ENCODE measurements at regions not wholly inside any gene's neighbourhood (a gene's known extent, or its start where the extent isn't known, plus 50 kb on each side); places are given as distances from the start of the nearest gene placed in this dataset.
"Not testable (repeated sequence)": the region's sequence is repeated elsewhere in the genome, so short reads cannot be mapped to it uniquely, and the experiment has no call there.

DNA sequence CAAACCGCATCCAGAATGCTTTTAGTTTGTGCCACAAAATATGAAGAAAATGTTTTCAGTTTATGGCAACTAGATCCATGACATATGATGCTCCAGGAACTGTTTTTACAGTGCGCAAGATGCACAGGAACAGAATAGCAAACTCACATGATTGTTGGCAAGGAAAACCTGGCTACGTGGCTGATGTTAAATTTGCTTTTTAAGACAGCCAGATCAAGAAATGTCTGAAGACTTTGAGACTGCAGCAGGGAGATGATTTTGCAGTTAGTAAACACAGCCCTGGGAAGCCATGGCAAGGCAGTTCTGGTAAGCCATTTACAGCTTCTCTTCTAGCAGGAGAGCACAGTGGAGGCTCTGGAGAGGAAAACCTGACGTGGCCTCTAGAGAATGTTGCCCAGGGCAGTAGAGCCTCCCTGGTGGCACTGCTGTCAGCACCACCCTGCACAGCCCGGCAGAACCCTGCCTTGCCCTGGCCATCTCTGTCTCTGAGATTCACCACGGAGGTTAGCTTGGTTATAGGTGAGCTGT, 69.8 kb upstream of the TNRC6B start:
- peak overlapping the region in 1 of 2 donors; percentile 68 for H3K27ac ChIP-seq (ENCODE audit: low read depth in 2 of 2, low read length in 2 of 2)
- FAIRE-seq, result no peak

DNA sequence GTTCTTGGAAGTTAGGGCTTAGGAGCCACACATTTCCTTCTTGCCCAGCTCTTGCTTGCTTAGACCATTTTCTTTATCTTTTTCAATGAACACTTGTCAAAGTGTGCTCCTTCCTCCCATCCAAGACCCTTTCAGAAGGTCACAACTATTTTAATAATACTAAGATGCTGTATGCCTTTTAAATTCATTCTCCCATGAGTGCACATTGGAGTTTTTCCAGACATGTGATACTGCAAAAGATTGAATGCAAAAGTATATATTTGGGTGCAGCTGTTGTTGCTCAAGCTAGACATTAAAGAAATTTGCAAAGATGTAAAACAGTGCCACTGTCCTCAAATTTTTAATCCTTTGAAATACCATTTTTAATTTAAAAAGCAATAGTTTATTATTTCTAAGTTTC, 69.3 kb upstream of the TNRC6B start:
- intact Hi-C loops (cut with DNase I), result no loop called here
- Histone ChIP-seq H3K27ac (ENCODE audit: low read depth in 2 of 2, low read length in 2 of 2) (peak overlapping the region in 1 of 2 donors; percentile 68), H3K36me3 (ENCODE audit: control insufficient read depth in 2 of 3, insufficient read depth in 3 of 3, low read length in 3 of 3) (no peaks in the 10 kb centered on the region), H3K27me3 (ENCODE audit: control insufficient read depth, insufficient read depth, low read length) (no peaks in the 10 kb centered on the region), H3K9me3 (ENCODE audit: control insufficient read depth in 2 of 3, insufficient read depth in 1 of 3, low read length in 3 of 3) (no peaks in the 10 kb centered on the region), H3K9ac (ENCODE audit: low read length in 3 of 3) (peak overlapping the region in 2 of 3 donors; percentile 6 to 57), H3K4me1 (ENCODE audit: control insufficient read depth in 2 of 3, insufficient read depth in 2 of 3, low read depth in 1 of 3, low read length in 3 of 3) (peaks cover 0 to 15% (median 9%) of the 10 kb centered on the region in 3 donors), H3K4me3 (ENCODE audit: low read length in 3 of 3) (peak overlapping the region in 2 of 3 donors; percentile 45 to 55)
- TF ChIP-seq, protein P1, sequence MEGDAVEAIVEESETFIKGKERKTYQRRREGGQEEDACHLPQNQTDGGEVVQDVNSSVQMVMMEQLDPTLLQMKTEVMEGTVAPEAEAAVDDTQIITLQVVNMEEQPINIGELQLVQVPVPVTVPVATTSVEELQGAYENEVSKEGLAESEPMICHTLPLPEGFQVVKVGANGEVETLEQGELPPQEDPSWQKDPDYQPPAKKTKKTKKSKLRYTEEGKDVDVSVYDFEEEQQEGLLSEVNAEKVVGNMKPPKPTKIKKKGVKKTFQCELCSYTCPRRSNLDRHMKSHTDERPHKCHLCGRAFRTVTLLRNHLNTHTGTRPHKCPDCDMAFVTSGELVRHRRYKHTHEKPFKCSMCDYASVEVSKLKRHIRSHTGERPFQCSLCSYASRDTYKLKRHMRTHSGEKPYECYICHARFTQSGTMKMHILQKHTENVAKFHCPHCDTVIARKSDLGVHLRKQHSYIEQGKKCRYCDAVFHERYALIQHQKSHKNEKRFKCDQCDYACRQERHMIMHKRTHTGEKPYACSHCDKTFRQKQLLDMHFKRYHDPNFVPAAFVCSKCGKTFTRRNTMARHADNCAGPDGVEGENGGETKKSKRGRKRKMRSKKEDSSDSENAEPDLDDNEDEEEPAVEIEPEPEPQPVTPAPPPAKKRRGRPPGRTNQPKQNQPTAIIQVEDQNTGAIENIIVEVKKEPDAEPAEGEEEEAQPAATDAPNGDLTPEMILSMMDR (IDR thresholded peaks at IDR 0.05; ENCODE audit: borderline replicate concordance, extremely low read depth, insufficient read depth), result no peak
- DNase-seq (no peak), FAIRE-seq (no peak)

More for the DNA sequence above, 69.8 kb upstream of the TNRC6B start:
- intact Hi-C loops (cut with DNase I), result no loop called here
- no peaks in the 10 kb centered on the region for H3K36me3 ChIP-seq (ENCODE audit: control insufficient read depth in 2 of 3, insufficient read depth in 3 of 3, low read length in 3 of 3)
- no peaks in the 10 kb centered on the region for H3K27me3 ChIP-seq (ENCODE audit: control insufficient read depth, insufficient read depth, low read length)
- no peak for DNase-seq
- H3K4me1 ChIP-seq (ENCODE audit: control insufficient read depth in 2 of 3, insufficient read depth in 2 of 3, low read depth in 1 of 3, low read length in 3 of 3), result peaks cover 0 to 15% (median 9%) of the 10 kb centered on the region in 3 donors
- H3K9ac ChIP-seq (ENCODE audit: low read length in 3 of 3), result peak overlapping the region in 2 of 3 donors; percentile 6 to 57
- no peaks in the 10 kb centered on the region for H3K9me3 ChIP-seq (ENCODE audit: control insufficient read depth in 2 of 3, insufficient read depth in 1 of 3, low read length in 3 of 3)
- peak overlapping the region in 2 of 3 donors; percentile 45 to 55 for H3K4me3 ChIP-seq (ENCODE audit: low read length in 3 of 3)
- TF ChIP-seq, protein P1 (IDR thresholded peaks at IDR 0.05; ENCODE audit: borderline replicate concordance, extremely low read depth, insufficient read depth), result no peak

DNA sequence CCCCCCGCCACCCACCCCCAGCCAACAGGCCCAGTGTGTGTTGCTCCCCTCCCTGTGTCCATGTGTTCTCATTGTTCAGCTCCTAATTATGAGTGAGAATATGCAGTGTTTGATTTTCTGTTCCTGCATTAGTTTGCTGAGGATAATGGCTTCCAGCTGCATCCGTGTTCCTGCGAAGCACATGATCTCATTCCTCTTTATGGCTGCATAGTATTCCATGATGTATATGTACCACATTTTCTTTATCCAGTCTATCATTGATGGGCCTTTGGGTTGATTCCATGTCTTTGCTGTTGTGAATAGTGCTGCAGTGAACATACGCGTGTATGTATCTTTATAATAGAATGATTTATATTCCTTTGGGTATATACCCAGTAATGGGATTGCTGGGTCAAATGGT, 68.8 kb upstream of the TNRC6B start:
- H3K27me3 ChIP-seq (ENCODE audit: control insufficient read depth, insufficient read depth, low read length); H3K9me3 ChIP-seq (ENCODE audit: control insufficient read depth in 2 of 3, insufficient read depth in 1 of 3, low read length in 3 of 3); H3K36me3 ChIP-seq (ENCODE audit: control insufficient read depth in 2 of 3, insufficient read depth in 3 of 3, low read length in 3 of 3); FAIRE-seq; H3K9ac ChIP-seq (ENCODE audit: low read length in 3 of 3); intact Hi-C loops (cut with DNase I); H3K4me3 ChIP-seq (ENCODE audit: low read length in 3 of 3); H3K27ac ChIP-seq (ENCODE audit: low read depth in 2 of 2, low read length in 2 of 2); DNase-seq: not testable (repeated sequence)
- H3K4me1 ChIP-seq (ENCODE audit: control insufficient read depth in 2 of 3, insufficient read depth in 2 of 3, low read depth in 1 of 3, low read length in 3 of 3), result peaks cover 0 to 15% (median 13%) of the 10 kb centered on the region in 3 donors

GRCh38 chr22:40111451-40111850, 66.3 kb upstream of the TNRC6B start:
- H3K36me3 ChIP-seq (ENCODE audit: control insufficient read depth in 2 of 3, insufficient read depth in 3 of 3, low read length in 3 of 3), result no peaks in the 10 kb centered on the region
- TF ChIP-seq, protein P1 (IDR thresholded peaks at IDR 0.05; ENCODE audit: borderline replicate concordance, extremely low read depth, insufficient read depth), result no peak
- H3K4me1 ChIP-seq (ENCODE audit: control insufficient read depth in 2 of 3, insufficient read depth in 2 of 3, low read depth in 1 of 3, low read length in 3 of 3), result peaks cover 0 to 15% (median 13%) of the 10 kb centered on the region in 3 donors
- no peak overlapping the region for H3K27ac ChIP-seq (ENCODE audit: low read depth in 2 of 2, low read length in 2 of 2)
- DNase-seq, result no peak
- intact Hi-C loops (cut with DNase I), result no loop called here
- no peaks in the 10 kb centered on the region for H3K27me3 ChIP-seq (ENCODE audit: control insufficient read depth, insufficient read depth, low read length)
- no peak overlapping the region for H3K9ac ChIP-seq (ENCODE audit: low read length in 3 of 3)
- no peak overlapping the region for H3K4me3 ChIP-seq (ENCODE audit: low read length in 3 of 3)
- H3K9me3 ChIP-seq (ENCODE audit: control insufficient read depth in 2 of 3, insufficient read depth in 1 of 3, low read length in 3 of 3), result no peaks in the 10 kb centered on the region
- FAIRE-seq, result no peak
